OCI-LY1 (cell line): ENCODE measurements at regions not wholly inside any gene's neighbourhood (a gene's known extent, or its start where the extent isn't known, plus 50 kb on each side); places are given as distances from the start of the nearest gene placed in this dataset.

Source experiments
- H2AFZ ChIP-seq: fragments of 200-600 bp; sonication (generic), shearing (Covaris generic); 2 replicates; pipeline ENCODE4 v1.6.0; 2014; ENCODE audit warnings: antibody characterized with exemption, mild to moderate bottlenecking, low read length
- H3F3A ChIP-seq: fragments of 200-600 bp; sonication (generic), shearing (Covaris generic); 2 replicates; pipeline ENCODE4 v1.6.0; 2014; ENCODE audit warnings: mild to moderate bottlenecking, antibody characterized with exemption, low read length, moderate library complexity; ENCODE audit not compliant: insufficient read depth
- H3K27ac ChIP-seq: fragments of 200-600 bp; sonication (generic); 2 replicates; pipeline ENCODE4 v1.5.1; 2014; ENCODE audit warnings: low read length, mixed run types, mild to moderate bottlenecking, low read depth; ENCODE audit not compliant: poor library complexity, severe bottlenecking
- H3K27me3 ChIP-seq: fragments of 200-600 bp; sonication (generic); 2 replicates; pipeline ENCODE4 v1.6.0; 2014; ENCODE audit warnings: antibody characterized with exemption, mild to moderate bottlenecking, low read length, moderate library complexity; ENCODE audit not compliant: insufficient read depth
- H3K36me3 ChIP-seq: fragments of 200-600 bp; sonication (generic); 2 replicates; pipeline ENCODE4 v1.6.1; 2014; ENCODE audit warnings: mild to moderate bottlenecking, antibody characterized with exemption, low read length, moderate library complexity, mixed read lengths; ENCODE audit not compliant: insufficient read depth
- H3K4me1 ChIP-seq: fragments of 200-600 bp; sonication (generic); 2 replicates; pipeline ENCODE4 v1.5.1; 2014; ENCODE audit warnings: mild to moderate bottlenecking, low read length, moderate library complexity; ENCODE audit not compliant: insufficient read depth, severe bottlenecking
- H3K4me2 ChIP-seq: fragments of 200-600 bp; sonication (generic), shearing (Covaris generic); 2 replicates; pipeline ENCODE4 v1.6.1; 2014; ENCODE audit warnings: low read length
- H3K4me3 ChIP-seq: fragments of 200-600 bp; sonication (generic); 2 replicates; pipeline ENCODE4 v1.5.1; 2014; ENCODE audit warnings: low read length, low read depth, mild to moderate bottlenecking, mixed read lengths; ENCODE audit not compliant: poor library complexity, severe bottlenecking
- H3K79me2 ChIP-seq: fragments of 200-600 bp; shearing (Covaris generic); 2 replicates; pipeline ENCODE4 v1.6.1; 2016; ENCODE audit warnings: mixed run types, low read length, mixed read lengths; ENCODE audit not compliant: insufficient read depth
- H3K9ac ChIP-seq: fragments of 200-600 bp; sonication (generic), shearing (Covaris generic); 2 replicates; pipeline ENCODE4 v1.6.1; 2014; ENCODE audit warnings: mild to moderate bottlenecking, low read length, mixed read lengths
- H3K9me2 ChIP-seq: fragments of 200-600 bp; sonication (generic), shearing (Covaris generic); 2 replicates; pipeline ENCODE4 v1.6.1; 2014; ENCODE audit warnings: low read depth, mild to moderate bottlenecking, low read length, mixed read lengths
- H3K9me3 ChIP-seq: fragments of 200-600 bp; shearing (Covaris generic); 2 replicates; pipeline ENCODE4 v1.6.1; 2014; ENCODE audit warnings: low read length, mixed read lengths
- H4K20me1 ChIP-seq: fragments of 200-600 bp; sonication (generic), shearing (Covaris generic); 2 replicates; pipeline ENCODE4 v1.6.0; 2016; ENCODE audit warnings: mild to moderate bottlenecking, low read length; ENCODE audit not compliant: insufficient read depth
- CTCF ChIP-seq: fragments of 200-600 bp; sonication (generic), shearing (Covaris generic); IDR thresholded peaks from 2 replicates; pipeline ENCODE4 v1.5.1; 2017; ENCODE audit warnings: mild to moderate bottlenecking, antibody characterized with exemption, low read length, moderate library complexity, mixed read lengths
- EZH2 ChIP-seq: fragments of 200-600 bp; sonication (generic), shearing (Covaris generic); IDR thresholded peaks from 2 replicates; pipeline ENCODE4 v1.8.0; 2017; ENCODE audit warnings: borderline replicate concordance, mixed run types, mild to moderate bottlenecking, antibody characterized with exemption, low read length, moderate library complexity, mixed read lengths

- TF ChIP-seq EZH2 (no peak), CTCF (no peak)
- no peak overlapping the region for H3K27ac ChIP-seq
- no peaks in the 10 kb centered on the region for H3K9me2 ChIP-seq
- no peaks in the 10 kb centered on the region for H4K20me1 ChIP-seq
- H3K36me3 ChIP-seq: no peaks in the 10 kb centered on the region
- no peak overlapping the region for H3K9ac ChIP-seq
- H3K9me3 ChIP-seq: no peaks in the 10 kb centered on the region
- no peaks in the 10 kb centered on the region for H3F3A ChIP-seq
- H3K4me1 ChIP-seq: no peaks in the 10 kb centered on the region
- no peaks in the 10 kb centered on the region for H3K79me2 ChIP-seq
- no peak overlapping the region for H3K4me3 ChIP-seq
- no peak overlapping the region for H2AFZ ChIP-seq
- H3K27me3 ChIP-seq: no peaks in the 10 kb centered on the region
- H3K4me2 ChIP-seq: no peak overlapping the region
These were observed 136.3 kb downstream of the AEBP2 start for GRCh38 chr12:19575337-19576243.

- Histone ChIP-seq H3K9me2 (no peaks in the 10 kb centered on the region), H3K36me3 (no peaks in the 10 kb centered on the region), H3K27ac (no peak overlapping the region), H2AFZ (no peak overlapping the region), H3K9me3 (no peaks in the 10 kb centered on the region), H4K20me1 (no peaks in the 10 kb centered on the region), H3K27me3 (no peaks in the 10 kb centered on the region), H3K79me2 (no peaks in the 10 kb centered on the region), H3F3A (no peaks in the 10 kb centered on the region), H3K4me1 (no peaks in the 10 kb centered on the region), H3K4me2 (no peak overlapping the region), H3K4me3 (no peak overlapping the region), H3K9ac (no peak overlapping the region)
- no peak for TF ChIP-seq CTCF
- TF ChIP-seq EZH2: no peak
These were observed 137.4 kb downstream of the AEBP2 start for GRCh38 chr12:19576506-19577280.

DNA sequence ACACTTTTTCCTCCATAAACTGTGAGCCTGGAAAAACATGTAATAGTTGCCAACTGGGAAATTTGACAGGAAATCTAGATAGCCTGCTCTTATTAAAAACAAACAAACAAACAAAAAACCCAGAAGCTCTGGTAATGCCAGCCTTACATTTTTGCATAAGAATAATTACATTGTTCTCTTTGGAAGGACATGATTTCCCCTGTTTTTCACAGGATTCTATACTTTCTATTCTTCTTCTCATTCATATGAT, 137.9 kb downstream of the AEBP2 start:
- Histone ChIP-seq H3K4me3 (no peak overlapping the region), H3K36me3 (no peaks in the 10 kb centered on the region), H4K20me1 (no peaks in the 10 kb centered on the region), H3K27me3 (no peaks in the 10 kb centered on the region), H2AFZ (no peak overlapping the region), H3K9me3 (no peaks in the 10 kb centered on the region), H3K4me1 (no peaks in the 10 kb centered on the region), H3K79me2 (no peaks in the 10 kb centered on the region), H3K4me2 (no peak overlapping the region), H3K9ac (no peak overlapping the region), H3K27ac (no peak overlapping the region), H3K9me2 (no peaks in the 10 kb centered on the region), H3F3A (no peaks in the 10 kb centered on the region)
- TF ChIP-seq CTCF (no peak), EZH2 (no peak)
